SK-N-SH (cell line): ENCODE measurements at regions not wholly inside any gene's neighbourhood (a gene's known extent, or its start where the extent isn't known, plus 50 kb on each side); places are given as distances from the start of the nearest gene placed in this dataset.
"Not testable (repeated sequence)": the region's sequence is repeated elsewhere in the genome, so short reads cannot be mapped to it uniquely, and the experiment has no call there.

ENCODE experiments used
- EP300 ChIP-seq, 2 experiments: IDR thresholded peaks; 2 replicates each; pipeline versions ENCODE4 v1.4.0 to v1.6.1; 2012; ENCODE audit warnings: borderline replicate concordance in 1 of 2, low read depth in 1 of 2, low read length in 1 of 2
- RCOR1 ChIP-seq: fragments of 150-350 bp; IDR thresholded peaks from 2 replicates; pipeline ENCODE4 v1.6.1; 2017; ENCODE audit warnings: antibody characterized with exemption, low read length
- TF ChIP-seq, protein P1 (sequence below): fragments of 200-600 bp; sonication (generic); IDR thresholded peaks from 2 replicates; pipeline ENCODE4 v1.6.1; 2017; ENCODE audit warnings: antibody characterized with exemption, mild to moderate bottlenecking, moderate library complexity

DNA sequence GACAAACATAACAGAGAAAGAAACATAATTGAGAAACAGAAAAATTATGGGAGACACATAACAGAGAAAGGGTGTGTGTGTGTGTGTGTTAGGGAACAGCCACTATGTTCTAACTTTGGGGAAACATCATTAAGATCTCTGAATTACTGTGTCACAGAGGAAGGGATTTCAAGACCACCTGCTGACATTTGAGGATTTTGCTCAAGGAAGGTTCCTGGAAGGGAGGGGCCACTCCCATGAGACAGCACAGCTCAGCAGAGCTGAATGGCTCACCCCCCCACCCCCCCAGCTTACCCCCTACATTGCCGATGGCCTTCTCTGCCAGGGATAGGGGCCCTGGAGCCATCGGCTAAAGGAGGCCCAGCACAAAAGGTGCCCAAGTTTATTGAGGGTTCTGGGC lies 124.6 kb upstream of the ZNF469 start:
- TF ChIP-seq, protein P1, sequence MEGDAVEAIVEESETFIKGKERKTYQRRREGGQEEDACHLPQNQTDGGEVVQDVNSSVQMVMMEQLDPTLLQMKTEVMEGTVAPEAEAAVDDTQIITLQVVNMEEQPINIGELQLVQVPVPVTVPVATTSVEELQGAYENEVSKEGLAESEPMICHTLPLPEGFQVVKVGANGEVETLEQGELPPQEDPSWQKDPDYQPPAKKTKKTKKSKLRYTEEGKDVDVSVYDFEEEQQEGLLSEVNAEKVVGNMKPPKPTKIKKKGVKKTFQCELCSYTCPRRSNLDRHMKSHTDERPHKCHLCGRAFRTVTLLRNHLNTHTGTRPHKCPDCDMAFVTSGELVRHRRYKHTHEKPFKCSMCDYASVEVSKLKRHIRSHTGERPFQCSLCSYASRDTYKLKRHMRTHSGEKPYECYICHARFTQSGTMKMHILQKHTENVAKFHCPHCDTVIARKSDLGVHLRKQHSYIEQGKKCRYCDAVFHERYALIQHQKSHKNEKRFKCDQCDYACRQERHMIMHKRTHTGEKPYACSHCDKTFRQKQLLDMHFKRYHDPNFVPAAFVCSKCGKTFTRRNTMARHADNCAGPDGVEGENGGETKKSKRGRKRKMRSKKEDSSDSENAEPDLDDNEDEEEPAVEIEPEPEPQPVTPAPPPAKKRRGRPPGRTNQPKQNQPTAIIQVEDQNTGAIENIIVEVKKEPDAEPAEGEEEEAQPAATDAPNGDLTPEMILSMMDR: not testable (repeated sequence)
- not testable (repeated sequence) for TF ChIP-seq RCOR1; EP300 (IDR thresholded peaks at IDR 0.05; ENCODE audit: borderline replicate concordance in 1 of 2, low read depth in 1 of 2, low read length in 1 of 2)
